Astrocyte of the cerebellum (primary cell): ENCODE measurements at regions not wholly inside any gene's neighbourhood (a gene's known extent, or its start where the extent isn't known, plus 50 kb on each side); places are given as distances from the start of the nearest gene placed in this dataset.

Experiments
- DNase-seq: peaks from one replicate; pipeline ENCODE4 v3.0.0-alpha.2; 2011; ENCODE audit warnings: low read depth
- H3K4me3 ChIP-seq: 2 replicates; pipeline ENCODE4 v1.5.1; 2011; ENCODE audit warnings: mild to moderate bottlenecking, low read depth, low read length, moderate library complexity
- CTCF ChIP-seq: IDR thresholded peaks from 2 replicates; pipeline ENCODE4 v1.5.1; 2012; ENCODE audit warnings: low read length, low read depth, moderate library complexity, mild to moderate bottlenecking; ENCODE audit errors: missing control alignments
- in situ Hi-C: cut with HindIII; loops from 2 replicates; pipeline ENCODE4 v1.10.0; 2017; ENCODE audit warnings: low sequenced_read_pairs

- no peak for DNase-seq
- in situ Hi-C loops, result no loop called here
- H3K4me3 ChIP-seq, result no peak overlapping the region
- TF ChIP-seq CTCF, result no peak
These were observed 787.2 kb downstream of the ADCYAP1 start for GRCh38 chr18:1691863-1692262.

GRCh38 chr18:1708006-1708405 is 803.3 kb downstream of the ADCYAP1 start:
- in situ Hi-C loops, result no loop called here
- DNase-seq, result peak; percentile 0
- no peak for TF ChIP-seq CTCF
- no peak overlapping the region for H3K4me3 ChIP-seq

- in situ Hi-C loops, result no loop called here
- H3K4me3 ChIP-seq, result no peak overlapping the region
- TF ChIP-seq CTCF, result no peak
- no peak for DNase-seq
These were observed 805.4 kb downstream of the ADCYAP1 start for GRCh38 chr18:1710114-1710513.

- in situ Hi-C loops, result no loop called here
- no peak for TF ChIP-seq CTCF
- H3K4me3 ChIP-seq, result no peak overlapping the region
- no peak for DNase-seq
These were observed 827.5 kb downstream of the ADCYAP1 start for GRCh38 chr18:1732143-1732542.

- DNase-seq, result no peak
- in situ Hi-C loops, result no loop called here
- H3K4me3 ChIP-seq, result no peak overlapping the region
- no peak for TF ChIP-seq CTCF
These were observed 825.2 kb downstream of the METTL4 start for GRCh38 chr18:1746131-1746530.

- no peak overlapping the region for H3K4me3 ChIP-seq
- in situ Hi-C loops, result no loop called here
- no peak for DNase-seq
- TF ChIP-seq CTCF, result no peak
These were observed 820.1 kb downstream of the METTL4 start for GRCh38 chr18:1751249-1751648.

- H3K4me3 ChIP-seq, result no peak overlapping the region
- in situ Hi-C loops, result loop anchor here (5.0 kb wide), 1 partner anchor 94 kb away; no protein-coding TSS in a partner anchor
- TF ChIP-seq CTCF, result no peak
- no peak for DNase-seq
These were observed 810.4 kb downstream of the METTL4 start for GRCh38 chr18:1760901-1761300.
